ENCODE measurements at regions not wholly inside any gene's neighbourhood (a gene's known extent, or its start where the extent isn't known, plus 50 kb on each side); places are given as distances from the start of the nearest gene placed in this dataset.

DNA sequence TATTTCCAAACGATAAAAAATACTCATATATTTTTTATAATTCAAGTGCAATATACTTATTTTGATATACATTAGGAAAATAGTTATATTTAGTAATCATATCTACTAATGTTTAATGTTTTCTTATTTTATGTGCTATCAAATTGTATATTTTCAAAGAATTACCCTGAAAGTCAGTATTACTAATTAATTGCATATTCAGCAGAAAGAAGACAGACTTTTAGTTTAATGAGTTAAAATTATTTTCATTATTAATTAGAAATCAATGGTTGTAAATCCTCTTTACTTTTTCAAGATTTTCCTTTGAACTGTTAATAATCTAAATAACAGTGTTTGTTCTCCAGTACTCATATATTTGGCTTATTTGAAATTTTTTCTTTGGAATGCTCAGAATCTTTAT lies 181.3 kb upstream of the NDST4 start:
- no peak for DNase-seq

DNA sequence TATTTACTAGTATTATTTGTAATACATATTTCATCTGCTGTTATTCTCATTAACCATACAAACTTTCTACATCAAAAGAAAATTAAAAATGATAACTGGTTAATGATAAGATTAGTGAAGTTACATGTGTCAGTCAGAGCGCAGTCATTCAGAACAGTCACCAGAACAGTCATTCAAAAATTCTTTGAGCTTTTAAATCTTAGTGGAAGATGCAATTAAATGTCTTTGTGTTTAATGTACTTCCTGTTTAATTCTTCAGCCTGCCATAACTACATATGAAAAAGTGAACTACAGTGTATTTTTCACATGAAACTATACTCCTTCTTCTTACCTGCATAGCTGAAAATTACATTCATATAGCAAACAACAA lies 179.7 kb upstream of the NDST4 start:
- no peak for DNase-seq

DNA sequence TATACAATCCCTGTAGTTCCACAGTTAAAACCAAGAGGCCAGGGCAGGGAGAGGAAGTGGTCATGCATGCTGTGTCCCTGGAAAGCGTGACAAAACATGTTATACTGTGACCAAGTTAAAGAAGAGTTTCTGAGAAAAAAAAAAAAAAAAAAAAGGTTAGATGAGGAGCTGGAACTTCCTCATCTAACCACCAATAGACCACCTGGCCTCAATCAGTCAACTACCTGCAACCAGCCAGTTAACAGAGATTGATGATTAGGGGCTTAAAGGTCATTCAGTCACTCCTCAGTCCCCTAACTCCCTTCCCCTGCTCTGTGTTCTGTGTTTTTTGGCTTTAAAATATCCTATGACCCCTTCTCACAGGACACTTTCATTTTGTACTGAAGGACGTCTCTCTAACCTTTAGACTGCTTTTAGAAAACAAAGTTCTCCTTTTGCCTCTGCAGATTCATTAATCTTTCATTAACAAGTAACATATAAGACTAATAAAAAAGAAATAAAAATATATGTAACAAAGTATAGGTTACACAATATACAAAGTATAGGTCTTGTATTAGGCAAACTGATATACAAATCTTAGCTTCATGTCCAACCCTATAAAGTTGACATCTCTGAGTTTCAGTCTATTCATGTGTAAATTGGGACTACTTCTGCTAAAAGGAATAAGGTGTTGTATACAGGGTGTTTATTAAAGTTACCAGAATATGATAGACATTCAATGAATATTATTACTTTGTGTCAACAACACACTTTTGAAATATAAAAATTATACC lies 179.1 kb upstream of the NDST4 start:
- DNase-seq, result peak; percentile 9

DNA sequence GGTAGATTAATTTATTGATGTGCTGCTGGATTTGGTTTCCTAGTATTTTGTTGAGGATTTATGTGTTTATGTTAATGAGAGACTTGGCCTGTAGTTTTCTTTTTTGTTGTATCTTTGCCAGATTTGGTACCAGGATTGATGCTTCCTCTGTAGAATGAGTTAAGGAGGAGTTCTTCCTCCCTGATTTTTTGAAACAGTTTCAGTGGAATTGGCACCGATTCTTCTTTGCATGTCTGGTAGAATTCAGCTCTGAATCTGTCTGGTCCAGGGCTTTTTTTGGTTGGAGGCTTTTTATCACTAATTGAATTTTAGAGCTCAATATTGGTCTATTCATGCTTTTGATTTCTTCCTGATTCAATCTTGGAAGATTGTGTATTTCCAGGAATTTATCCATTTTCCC lies 174.0 kb upstream of the NDST4 start:
- no peak for DNase-seq

DNA sequence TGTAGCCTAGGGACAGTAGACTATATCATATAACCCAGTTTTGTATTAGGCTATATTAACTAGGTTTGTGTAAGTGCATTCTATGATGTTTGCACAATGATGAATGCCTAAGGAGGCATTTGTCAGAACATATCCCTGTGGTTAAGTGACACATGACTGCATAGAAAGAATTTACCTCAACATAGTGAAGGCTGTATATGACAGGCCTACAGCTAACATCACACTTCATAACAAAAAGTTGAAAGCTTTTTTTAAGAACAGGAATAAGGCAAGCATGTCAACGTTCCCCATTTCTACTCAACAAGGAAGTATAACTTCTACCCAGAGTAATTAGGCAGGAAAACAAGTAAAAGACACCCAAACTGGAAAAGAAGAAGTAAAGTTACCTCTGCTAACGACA lies 165.9 kb upstream of the NDST4 start:
- DNase-seq, result no peak

DNA sequence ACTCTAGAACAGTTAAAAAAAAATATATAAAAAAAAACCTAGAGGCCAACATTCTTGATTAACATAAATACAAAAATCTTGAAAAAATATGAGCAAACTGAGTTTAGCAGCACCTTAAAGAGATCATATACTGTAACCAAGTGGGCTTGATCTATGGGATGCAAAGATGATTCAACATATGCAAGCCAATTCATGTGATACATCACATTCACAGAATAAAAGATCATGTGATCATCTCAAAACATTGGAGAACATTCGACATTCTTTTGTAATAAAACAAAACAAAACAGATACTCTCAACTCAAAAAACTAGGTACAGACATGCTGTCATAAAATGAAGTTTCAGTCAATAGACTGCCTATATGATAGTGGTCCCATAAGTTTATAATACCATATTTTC lies 165.4 kb upstream of the NDST4 start:
- DNase-seq, result no peak

DNA sequence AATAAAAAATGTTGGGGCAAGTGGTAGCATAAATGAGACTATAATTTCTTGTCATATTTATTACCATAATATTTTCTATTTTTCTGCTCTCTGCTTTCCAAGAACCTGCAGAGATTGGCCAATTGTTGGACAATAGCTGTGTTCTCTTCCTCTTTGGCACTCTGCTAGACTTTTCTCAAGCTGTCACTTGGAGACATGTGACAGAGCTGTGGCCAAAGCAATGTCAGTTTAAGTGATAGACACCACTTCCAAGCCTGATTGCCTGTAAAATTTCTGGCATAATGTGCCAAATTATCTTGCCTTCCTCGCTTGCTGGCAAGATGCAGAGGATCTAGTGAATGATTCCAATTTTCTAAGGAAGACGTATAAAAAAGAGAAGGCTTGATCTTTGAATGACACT lies 162.2 kb upstream of the NDST4 start:
- DNase-seq, result no peak

DNA sequence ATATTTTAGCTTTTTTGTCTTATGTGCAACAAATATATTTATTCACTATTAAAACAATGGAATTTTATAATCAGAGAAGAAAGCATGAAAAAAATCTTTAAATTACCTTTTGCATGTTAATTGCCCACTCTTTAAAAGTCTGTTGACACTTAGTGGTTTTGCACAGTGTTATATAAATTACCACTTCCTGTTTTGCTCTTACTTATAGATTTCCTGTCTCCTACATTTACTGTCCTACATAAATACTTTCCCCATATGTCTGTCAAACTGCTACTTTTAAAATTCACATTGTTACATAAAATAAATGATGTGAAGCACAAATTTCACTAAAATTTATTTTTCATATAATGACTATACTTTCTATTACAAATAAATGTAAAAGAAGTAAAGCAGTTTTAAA lies 161.1 kb upstream of the NDST4 start:
- DNase-seq, result no peak

DNA sequence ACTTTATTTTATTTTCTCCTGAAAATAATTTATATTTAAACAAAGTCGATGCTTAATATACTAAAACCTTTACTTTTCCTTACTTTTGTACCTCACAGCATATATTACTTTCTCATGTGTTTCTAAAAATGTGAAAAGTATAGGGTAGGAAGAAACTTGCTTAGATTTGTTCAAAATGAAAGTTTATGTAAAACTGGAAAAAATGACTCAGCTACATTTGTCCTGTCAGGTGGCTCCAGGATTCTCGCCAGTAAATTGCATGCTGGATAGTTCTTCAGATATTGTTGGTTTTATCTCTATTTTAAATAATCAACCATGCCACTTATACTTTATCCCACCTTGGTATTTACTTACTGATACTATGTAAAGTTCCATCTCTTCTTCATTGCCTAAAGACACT lies 159.2 kb upstream of the NDST4 start:
- no peak for DNase-seq

DNA sequence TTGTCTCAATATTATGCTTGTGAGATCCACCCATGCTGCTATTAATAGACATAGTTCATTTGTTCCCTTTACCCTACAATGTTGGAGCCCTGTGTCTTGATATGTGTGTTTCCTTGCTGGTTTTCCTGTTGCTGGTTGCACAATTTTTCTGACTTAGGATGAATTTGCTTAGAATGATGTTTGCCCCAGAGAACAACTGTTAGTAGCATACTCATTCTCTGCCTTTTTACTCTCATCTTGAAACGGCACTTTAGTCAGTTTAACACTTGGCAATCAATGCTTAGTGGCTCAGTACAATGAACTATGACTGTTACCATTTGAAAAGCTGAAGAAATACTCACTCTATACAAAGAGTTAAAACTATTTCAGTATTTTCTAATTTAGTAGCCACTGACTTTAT lies 158.8 kb upstream of the NDST4 start:
- no peak for DNase-seq

DNA sequence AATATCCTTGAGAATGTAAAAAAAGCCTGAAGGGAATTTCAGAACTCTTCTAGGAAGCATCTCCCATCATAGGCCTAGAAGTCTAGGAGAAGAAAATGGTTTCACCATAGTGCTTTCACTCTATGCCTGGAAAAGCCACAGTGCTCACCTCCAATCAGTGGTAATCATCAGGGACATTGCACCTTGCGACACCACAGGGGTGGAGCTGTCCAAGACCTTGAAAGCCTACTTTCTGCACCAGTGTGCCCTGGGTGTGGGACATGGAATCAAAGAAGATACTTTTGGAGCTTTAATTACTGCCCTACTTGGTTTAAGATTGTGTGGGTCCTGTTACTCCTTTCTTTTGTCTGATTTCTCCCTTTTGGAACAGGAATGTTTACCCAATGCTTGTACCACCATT lies 146.8 kb upstream of the NDST4 start:
- no peak for DNase-seq

DNA sequence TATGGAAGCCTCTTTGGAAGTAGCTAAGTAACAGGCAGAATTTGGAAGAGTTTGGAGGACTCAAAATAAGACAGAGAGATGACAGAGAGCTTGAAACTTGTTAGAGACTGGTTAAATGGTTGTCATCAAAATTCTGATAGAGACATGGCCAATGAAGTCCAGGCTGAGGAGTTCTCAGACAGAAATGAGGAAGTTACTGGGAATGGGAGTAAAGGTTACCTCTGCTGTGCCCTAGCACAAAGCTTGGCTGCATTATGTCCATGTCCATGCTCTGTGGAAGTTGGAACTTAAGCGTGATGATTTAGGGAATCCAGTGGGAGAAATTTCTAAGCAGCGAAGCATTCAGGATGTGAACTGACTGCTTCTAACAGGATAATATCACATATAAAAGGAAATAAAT lies 146.2 kb upstream of the NDST4 start:
- DNase-seq, result no peak

DNA sequence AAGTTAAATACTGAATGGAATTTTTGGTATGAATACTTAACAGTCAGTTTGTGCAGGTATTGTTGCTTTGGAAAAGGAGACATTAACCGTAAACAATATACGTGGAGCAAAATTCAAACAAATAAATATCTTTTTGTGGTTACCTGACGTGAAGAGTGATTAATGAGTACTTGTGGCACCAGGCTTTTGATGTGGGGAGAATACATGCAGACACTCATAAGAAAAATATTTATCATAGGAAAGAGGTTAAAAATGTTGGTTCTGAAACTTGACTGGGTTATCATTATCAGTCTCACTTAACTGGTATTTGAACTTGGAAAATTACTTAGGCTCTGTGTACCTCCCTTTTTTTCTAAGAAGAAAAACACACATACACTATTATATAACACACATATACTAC lies 136.4 kb upstream of the NDST4 start:
- no peak for DNase-seq

DNA sequence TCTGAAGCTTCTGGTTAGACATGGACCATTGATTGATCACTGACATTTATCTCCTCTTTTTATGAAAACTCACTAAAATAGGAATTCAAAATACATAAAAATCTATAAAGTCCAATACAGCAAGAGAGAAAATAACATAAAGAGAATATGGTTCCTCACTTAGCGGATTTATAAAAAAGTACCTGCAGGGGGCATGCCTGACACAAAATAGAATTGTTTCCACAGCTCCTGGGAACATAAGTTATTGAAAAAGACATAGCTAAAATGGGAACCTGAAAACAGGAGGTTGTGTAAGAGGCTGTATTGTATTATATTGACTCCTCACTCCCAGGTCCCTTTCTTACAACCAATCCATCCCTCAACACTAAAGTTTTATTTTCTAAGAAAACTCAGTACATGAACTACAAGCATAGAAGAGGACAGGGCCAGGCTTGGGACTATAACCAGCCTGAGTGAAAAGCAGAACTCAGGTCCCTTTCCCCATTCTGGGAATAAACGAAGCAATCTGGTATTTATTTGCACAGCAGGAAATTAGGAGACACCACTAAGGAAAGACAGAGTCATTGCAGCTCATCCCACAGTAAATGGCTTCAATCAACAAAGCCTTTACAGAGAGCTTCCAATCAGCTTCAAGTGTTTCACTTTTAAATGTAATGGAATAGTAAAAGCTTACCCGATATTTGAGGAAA lies 121.1 kb upstream of the NDST4 start:
- DNase-seq, result no peak

DNA sequence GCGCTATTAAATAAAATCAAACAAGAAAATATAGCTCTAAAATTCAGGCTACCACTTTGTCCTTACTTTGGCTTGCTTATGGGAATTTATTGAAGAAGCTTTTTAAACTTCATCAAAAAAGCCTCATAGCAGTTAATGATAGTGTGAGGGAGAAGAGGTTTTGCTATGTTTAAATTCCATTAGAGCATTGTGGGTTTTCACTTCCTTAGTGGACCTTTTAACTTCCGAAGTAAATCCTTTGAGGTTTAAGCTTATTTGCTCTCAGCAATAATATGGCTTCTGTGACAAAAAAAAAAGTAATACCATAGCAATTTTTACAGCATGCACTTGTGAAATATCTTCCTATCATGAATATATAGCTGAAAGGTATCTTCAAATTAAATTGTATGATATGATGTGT lies 120.2 kb upstream of the NDST4 start:
- no peak for DNase-seq

DNA sequence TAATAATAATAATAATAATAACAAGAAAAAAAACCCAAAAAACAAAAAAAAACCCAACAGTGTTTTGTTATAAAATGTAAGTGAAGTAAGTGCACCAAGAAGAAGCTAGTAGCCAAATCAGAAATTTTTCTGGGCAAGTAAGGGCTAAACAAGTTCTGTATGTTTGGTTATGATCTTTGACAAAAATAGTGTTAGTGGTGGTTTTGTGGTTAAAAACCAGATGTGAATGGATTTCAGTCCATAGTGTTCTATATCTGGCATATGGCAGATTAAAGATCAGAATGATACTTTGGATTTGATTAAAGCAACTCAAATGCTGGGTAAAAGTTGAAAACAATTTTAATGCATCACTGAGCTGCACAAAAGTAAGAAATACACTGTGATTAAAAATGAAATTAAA lies 116.5 kb upstream of the NDST4 start:
- DNase-seq, result no peak

DNA sequence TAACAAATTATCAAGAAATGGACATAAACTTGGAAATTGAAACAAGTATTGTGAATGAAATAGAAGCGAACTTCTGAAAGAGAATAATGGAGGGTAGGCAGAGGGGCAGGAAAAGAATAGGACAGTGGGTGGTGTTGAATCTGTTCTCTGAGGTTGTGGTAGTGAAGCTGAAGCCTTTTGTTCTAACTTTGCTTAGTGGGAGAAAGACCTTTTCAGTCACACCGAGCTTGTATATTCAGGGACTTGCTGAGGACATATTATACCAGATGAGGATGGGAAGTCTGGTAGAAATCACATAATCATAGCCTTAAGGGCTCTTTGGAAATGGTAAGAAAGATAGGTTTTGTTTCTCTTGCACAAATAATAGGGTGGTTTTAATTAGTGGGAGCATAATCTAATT lies 115.4 kb upstream of the NDST4 start:
- DNase-seq, result no peak

DNA sequence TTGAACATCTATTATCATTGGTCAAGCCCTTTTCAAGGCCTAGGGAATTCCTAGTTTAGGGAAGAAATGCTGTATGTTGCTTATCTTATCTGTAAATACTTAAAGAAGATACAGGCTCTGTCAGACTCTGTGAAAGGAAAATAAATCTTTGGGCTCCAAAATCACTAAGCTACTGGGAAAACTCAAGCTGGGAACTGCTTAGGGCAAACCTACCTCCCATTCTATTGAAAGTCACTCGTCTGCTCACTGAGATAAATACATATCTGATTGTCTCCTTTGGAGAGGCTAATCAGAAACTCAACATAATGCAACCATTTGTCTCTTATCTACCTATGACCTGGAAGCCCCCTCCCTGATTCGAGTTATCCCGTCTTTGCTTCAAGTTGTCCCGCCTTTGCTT lies 108.6 kb upstream of the NDST4 start:
- no peak for DNase-seq

DNA sequence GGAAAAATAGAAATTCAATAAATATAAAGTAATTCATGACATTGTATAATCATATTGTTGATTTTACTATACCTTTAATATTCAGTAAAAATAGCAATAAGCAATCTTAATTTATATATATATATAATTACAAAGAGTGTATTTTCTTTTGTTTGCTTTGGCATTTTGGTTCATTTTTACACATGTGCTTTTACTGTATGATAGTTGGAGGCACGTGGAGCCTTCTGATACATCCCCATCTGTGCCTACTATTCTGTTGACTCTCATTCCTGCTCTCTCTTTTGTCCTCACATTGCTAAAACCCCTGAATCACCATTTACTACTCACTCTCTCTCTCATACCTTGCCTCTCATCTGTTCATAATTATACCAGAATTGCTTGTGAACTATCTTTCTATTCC lies 106.4 kb upstream of the NDST4 start:
- no peak for DNase-seq

DNA sequence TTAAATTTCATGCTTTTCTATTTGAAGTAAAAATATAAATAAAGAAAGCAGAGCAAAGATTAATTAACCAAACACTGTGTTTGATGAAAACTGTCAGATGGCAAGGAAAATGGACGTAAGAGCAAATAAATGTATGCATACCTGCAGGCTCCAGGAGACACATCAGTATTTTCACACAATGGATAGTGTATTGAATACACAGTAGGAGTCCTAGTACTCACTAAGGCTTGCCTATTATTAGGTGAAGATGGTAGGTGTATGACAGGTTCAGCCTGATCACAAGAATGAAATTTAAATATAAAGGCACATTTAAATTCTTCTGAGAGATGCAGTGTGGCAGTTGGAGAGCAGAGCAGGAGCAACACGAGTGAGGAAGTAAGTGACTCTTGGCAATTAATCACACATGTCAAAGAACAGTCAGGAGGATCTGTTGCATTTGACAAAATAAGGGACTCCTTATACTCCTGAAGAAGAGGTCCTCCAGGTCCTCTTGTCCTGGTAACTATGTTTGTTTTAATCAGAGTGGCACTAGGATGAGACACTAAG lies 106.0 kb upstream of the NDST4 start:
- DNase-seq, result no peak

DNA sequence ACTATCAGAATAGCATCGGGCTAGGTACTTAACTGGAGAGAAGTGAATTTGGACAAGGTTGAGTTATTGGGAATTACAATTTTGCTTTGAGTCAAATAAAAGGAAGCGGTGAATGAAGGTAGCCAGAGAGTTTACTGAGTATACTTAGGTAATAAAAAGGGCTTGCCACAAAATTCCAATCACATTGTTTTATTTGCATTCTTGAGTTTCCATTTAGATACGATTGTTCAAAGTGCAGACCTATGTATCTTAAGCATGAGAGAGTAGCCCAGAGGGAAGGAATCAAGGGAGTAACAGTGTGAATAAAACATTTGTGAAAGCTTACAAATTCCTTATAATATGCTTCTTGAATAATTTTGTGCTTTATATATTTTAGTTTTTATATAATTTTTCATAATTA lies 102.5 kb upstream of the NDST4 start:
- no peak for DNase-seq

DNA sequence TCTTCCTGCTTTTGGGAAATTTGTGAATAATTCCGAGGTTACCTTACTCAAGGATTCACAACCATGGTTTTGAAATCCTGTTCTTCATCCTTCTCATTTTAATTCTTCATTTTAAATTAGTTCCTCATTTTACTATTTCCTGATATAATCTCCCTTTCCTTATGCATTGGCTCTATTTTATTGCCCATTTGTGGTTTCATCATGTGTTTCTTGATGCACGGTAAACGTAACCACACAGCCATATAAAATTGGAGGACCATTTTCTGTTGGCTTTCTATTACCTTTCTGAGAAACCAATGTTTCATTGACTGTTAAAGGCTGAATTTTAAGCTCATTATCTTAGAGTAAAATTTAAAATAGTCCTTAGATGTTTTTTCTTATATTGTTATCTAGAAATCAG lies 100.3 kb upstream of the NDST4 start:
- DNase-seq, result no peak

DNA sequence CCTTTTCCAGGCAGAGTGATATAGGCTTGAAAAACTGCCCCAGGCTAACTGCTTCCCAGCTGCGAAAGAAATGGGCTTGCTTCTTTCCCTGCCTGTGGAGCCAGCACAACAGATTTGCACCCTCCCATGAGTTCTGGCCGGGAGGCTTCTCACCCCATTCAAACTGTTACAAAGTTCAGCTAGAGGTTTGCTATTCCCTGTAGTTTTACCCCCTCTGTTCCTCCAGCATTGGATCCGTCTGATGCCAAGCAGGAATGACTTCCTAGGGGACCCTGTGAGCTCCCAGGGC lies 87.6 kb upstream of the NDST4 start:
- DNase-seq, result no peak
